GM12873 (cell line): ENCODE measurements at regions not wholly inside any gene's neighbourhood (a gene's known extent, or its start where the extent isn't known, plus 50 kb on each side); places are given as distances from the start of the nearest gene placed in this dataset.

Experiments used
- CTCF ChIP-seq: IDR thresholded peaks from 2 replicates; pipeline ENCODE4 v1.5.1; 2012; ENCODE audit warnings: low read depth, mild to moderate bottlenecking, moderate library complexity, low read length, control low read depth; ENCODE audit not compliant: insufficient read depth; ENCODE audit errors: missing control alignments

DNA sequence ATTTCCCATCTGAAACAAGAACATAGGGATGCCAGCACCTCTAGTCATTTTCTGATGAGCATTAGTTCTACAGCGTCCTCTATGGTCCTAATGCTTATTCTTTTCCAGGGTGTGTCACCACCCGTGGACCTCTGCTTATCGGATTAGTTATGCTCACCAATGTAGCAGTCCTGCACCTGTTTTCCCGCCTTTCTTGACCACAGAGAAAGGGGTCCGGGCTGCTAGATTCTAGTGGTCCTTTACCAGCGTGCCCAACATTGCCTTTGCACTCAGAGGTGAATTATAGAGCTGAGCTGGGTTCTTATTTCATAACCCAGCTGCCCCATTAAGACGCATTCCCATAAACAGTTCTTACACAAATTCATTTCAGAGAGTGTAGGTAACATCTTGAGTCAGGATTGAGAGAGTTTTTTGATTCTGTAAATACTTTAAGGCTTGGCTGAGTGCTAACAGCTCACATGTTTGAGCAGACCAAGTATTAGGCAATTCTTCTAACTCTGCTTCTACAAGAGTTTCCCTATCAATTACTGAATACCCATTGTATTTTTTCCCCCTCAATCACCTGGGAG is 2205.1 kb upstream of the C9orf72 start:
- no peak for TF ChIP-seq CTCF

DNA sequence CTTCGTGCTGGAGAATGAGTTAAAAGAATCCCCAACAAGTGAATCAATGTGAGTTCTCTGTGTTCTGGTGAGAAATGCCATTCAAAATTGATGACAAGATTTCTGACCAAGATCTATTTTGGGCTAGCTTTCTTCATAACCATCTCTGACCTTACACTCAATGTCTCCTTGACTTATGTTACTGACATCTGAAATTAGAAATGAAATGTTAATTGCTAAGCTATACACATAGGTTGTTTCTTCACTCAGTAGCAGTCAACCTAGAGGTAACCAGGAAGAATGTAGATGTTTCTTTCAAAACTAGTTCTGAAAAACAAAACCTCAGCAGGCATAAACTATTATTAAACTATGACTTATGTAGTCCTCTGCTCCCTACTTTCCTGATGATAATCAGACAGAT is 2220.7 kb upstream of the C9orf72 start:
- TF ChIP-seq CTCF: no peak

GRCh38 chr9:29796291-29796952 is 2223.1 kb upstream of the C9orf72 start:
- no peak for TF ChIP-seq CTCF

DNA sequence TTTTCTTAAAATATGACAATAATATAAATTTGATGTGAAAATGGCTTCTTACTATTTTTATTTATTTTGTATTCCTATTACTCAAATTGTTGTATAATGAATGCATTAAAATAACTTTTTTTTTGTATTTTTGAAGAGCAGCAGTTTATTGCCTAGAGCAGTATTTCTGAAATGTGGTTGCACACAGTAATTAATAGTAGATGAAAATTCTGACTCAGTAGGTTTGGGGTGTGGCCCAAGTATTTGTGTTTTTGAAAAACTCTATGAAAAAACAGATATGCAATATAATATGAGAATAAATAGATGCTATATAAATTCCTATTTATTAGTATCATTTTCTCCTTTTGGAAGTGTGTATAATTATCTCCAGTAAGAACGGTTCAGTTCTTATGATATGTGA is 2225.3 kb upstream of the C9orf72 start:
- TF ChIP-seq CTCF: no peak

DNA sequence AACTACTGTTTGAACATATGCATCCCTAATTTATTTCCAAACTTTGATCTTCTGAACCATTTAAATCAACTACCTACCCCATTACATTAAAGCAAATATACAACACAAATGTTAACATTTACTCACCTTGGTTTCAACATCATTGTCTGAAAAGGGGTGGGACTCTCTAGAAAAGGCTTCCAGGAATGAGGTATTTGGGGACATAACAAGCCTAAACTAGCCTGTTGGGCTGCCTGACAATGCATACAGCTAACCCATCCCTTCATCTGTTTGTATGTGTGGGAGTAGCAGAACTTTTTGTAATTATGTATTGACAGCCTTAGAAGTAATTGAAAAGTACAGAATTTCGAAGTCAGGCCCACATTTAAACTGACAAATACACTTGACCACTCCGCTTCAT is 2225.9 kb upstream of the C9orf72 start:
- TF ChIP-seq CTCF: no peak

DNA sequence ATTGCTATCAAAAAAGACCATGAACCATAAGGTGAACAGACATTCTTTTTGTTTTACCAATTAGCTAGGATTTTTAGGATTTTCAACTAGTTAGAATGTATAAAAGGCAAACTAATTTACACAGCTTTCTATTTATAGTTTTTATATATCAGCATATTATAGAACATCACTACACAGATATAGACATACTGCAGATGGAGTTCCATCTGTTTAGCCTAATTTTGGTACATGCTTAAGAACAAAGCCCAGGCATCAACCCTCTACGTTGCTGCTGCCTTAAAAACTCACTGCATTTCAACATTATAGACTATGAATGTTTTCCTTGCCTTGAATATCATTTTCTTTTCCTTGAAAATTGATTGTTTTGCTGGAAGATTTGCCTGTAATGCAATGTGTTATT is 2227.5 kb upstream of the C9orf72 start:
- no peak for TF ChIP-seq CTCF

- no peak for TF ChIP-seq CTCF
Measured at GRCh38 chr9:29802454-29802853, 2229.2 kb upstream of the C9orf72 start.
